ENCODE measurements at regions not wholly inside any gene's neighbourhood (a gene's known extent, or its start where the extent isn't known, plus 50 kb on each side); places are given as distances from the start of the nearest gene placed in this dataset.

DNA sequence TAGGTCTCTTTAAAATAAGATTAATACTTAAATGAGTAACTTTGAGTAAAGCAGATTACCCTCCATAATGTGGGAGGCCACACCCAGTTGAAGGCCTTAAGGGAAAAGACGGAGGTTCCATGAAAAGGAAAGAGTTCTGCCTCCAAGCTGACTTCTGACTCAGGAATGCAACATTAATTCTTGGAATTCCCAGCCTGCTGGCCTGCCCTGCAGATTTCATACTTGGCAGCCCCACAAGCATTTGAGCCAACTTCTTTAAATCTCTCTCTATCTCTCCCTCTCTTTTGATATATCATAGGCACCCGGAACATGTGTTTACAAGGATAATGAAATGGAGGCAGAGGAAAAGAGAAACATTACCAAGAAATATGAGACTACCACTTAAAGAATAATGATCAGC is 902.3 kb upstream of the MIR17HG start:
- TF ChIP-seq GATA2 (IDR thresholded peaks at IDR 0.05; ENCODE audit: low read depth, low read length), result no peak
- no peak for TF ChIP-seq GATA3 (IDR thresholded peaks at IDR 0.05; ENCODE audit: low read depth, low read length)

Measured in SH-SY5Y (cell line).